ENCODE measurements at regions not wholly inside any gene's neighbourhood (a gene's known extent, or its start where the extent isn't known, plus 50 kb on each side); places are given as distances from the start of the nearest gene placed in this dataset.

DNA sequence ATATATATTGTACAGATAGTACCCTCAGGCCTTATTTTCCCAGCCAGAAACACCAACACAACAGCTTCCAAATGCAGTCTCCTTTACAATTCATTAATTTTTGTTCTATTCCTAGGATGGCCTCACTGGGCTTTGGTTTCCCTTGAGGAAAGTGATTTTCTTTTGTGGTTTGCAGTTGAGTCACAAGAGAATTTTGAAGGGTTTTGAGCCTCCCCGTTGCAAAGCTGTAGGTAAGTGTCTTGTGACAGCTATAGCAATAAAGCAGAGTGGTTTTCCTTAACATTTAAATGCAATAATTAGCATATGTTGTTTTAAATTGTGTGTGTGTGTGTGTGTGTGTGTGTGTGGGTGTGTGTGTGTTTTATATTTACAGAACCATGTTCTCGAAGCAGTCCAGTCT, 54.1 kb upstream of the WDR17 start:
- DNase-seq (ENCODE audit: low spot score), result no peak

DNA sequence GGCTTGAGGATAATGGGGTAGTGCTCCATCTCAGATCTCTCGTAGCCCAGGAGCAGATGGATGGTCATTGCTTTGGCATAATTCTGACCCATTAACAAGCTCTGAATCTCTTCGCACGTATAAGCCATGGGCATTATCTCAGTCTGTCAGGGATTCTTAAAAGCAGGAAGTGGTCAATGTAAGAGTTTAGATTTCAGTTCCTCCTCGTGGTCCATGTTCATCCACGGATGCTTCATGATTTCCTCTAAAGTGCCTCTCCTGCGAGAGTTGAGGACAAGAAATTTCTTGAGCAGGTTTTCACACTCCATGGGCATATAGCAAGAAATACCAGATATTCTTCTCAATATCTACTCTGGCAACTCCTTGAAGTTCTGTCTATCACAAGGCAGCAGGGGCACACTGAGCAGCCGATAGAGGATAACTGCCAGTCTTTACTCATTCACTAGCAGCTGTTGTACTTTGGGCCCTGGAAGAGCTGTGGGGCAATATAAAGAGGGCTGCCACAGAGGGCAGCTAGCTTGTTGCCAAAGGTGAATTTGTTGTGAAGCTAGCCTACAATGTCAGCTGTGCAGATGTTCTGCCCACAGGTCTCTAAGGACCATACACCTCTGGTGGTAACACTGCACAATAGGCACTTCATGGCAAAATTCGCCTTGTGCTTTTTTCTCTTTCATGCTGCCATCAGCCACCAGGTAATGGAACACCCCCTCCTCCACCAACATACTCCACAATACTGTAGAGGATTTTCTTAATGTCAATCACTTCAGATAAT, 52.0 kb upstream of the WDR17 start:
- no peak for DNase-seq (ENCODE audit: low spot score)

DNA sequence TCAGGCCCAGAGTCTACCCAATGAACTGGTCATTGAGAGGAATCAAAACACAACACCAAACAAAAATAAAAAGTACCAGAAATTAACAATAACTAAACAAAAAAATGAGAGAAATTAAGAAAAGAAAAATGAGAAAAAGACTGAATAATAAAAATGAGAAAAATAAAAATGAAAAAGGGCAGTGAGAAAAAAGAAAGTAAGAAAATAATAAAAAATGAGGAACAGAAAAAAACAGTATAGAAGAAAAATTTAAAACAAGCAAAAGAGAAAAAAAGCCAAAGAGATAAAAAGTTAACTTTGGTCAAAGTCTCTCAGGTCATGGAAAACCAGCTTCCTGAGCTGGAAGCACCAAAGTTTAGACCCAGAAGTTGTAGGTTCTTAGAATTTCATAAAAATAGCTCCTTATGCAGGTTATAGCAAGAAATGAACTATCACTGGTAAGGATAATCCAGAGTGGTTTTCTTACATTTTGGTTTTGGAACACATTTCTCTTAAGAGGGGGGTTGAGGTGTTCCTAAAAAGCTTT, 51.0 kb upstream of the WDR17 start:
- no peak for DNase-seq (ENCODE audit: low spot score)

Data from D341Med (cell line).